Activated T-helper 2 cell treated with anti-CD3 and anti-CD28 coated beads, Interferon-gamma antibody, Interleukin-2, Interleukin-4, amounts not matched to agents 10 μg/mL and 5 μg/mL and 100 μg/mL, durations not matched to agents 14 hours and 24 hours and 36 hours (primary cell): ENCODE measurements at regions not wholly inside any gene's neighbourhood (a gene's known extent, or its start where the extent isn't known, plus 50 kb on each side); places are given as distances from the start of the nearest gene placed in this dataset.
"Not testable (repeated sequence)": the region's sequence is repeated elsewhere in the genome, so short reads cannot be mapped to it uniquely, and the experiment has no call there.

Experiments used
- DNase-seq: peaks from one replicate; pipeline ENCODE4 v3.0.0; 2021; ENCODE audit warnings: low spot score
- H3K27ac Mint-ChIP-seq: one replicate; pipeline ENCODE4 v1.8.0; 2021; ENCODE audit warnings: mixed read lengths
- H3K27me3 Mint-ChIP-seq: one replicate; pipeline ENCODE4 v1.8.0; 2021; ENCODE audit warnings: low read depth, mixed read lengths
- H3K36me3 Mint-ChIP-seq: one replicate; pipeline ENCODE4 v1.8.0; 2021; ENCODE audit warnings: low read depth, mixed read lengths
- H3K4me1 Mint-ChIP-seq: one replicate; pipeline ENCODE4 v1.8.0; 2021; ENCODE audit warnings: low read depth, mixed read lengths
- H3K4me3 Mint-ChIP-seq: one replicate; pipeline ENCODE4 v1.8.0; 2021; ENCODE audit warnings: low read depth, mild to moderate bottlenecking, moderate library complexity, mixed read lengths
- H3K9me3 Mint-ChIP-seq: one replicate; pipeline ENCODE4 v1.8.0; 2021; ENCODE audit warnings: mixed read lengths
- intact Hi-C: fragments of 100-400 bp; cut with micrococcal nuclease; formaldehyde crosslinking; loops from one replicate; pipeline ENCODE4 v1.15.1; 2023

DNA sequence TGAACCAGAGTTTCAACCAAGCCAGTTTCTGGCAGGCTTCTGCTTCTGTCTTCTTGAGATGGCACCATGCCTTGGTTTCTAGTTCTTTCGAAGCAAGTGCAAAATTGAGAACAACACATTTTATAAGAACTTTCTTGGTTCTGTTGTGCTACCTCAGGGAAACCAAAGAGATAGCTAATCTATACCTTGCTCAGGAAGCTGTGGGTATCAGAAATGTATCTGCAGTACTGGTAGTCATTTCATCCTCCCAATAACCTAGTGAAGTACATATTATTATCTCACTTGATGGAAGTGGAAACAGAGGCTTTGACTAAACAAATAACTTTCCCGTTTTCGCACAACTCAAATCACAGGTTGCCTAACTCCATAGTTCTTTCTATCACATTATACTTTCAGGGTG is 246.6 kb downstream of the ENC1 start:
- peaks cover 11% of the 10 kb centered on the region for H3K4me1 Mint-ChIP-seq
- H3K4me3 Mint-ChIP-seq = no peak overlapping the region
- H3K36me3 Mint-ChIP-seq = no peaks in the 10 kb centered on the region
- H3K27ac Mint-ChIP-seq = no peak overlapping the region
- peaks cover 8% of the 10 kb centered on the region for H3K27me3 Mint-ChIP-seq
- intact Hi-C loops = loop anchor here (5.0 to 10.0 kb wide), 2 partner anchors 183 to 251 kb away; partner anchors contain the start of gene ENC1
- DNase-seq = no peak
- H3K9me3 Mint-ChIP-seq = no peaks in the 10 kb centered on the region

DNA sequence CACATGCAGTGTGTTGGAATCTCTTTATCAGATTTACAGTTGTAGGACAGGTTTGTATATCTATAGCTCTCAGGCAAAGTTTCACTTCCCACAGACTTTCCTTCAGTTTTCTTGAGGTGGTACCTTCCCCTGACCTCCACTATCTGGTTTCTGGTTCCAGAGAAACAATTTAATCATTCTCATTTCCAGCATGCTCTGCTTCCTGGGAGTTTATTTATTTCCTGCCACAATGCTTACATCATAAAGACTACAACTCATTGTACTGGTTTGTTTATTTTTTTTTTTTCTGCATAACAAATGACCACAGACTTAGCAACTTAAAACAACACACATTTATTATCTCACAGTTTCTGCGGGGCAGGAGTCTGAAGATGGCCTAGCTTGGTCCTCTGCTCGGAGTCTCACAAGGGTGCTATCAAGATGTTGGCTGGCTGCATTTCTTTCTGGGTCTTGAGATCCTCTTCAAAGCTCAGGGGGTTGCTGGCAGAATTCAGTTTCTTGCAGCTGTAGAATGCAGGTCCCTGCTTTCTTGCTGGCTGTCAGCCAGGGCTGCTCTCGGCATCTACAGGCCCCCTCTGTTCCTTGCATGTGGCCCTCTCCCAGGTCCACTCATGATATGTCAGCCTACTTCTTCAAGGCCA is 247.7 kb downstream of the ENC1 start:
- Mint-ChIP-seq H3K27me3 (peaks cover 8% of the 10 kb centered on the region), H3K27ac (no peak overlapping the region), H3K4me3 (no peak overlapping the region), H3K9me3 (no peaks in the 10 kb centered on the region), H3K36me3 (no peaks in the 10 kb centered on the region), H3K4me1 (peaks cover 11% of the 10 kb centered on the region)
- intact Hi-C loops = loop anchor here (5.0 to 10.0 kb wide), 2 partner anchors 184 to 252 kb away; partner anchors contain the start of gene ENC1
- no peak for DNase-seq

DNA sequence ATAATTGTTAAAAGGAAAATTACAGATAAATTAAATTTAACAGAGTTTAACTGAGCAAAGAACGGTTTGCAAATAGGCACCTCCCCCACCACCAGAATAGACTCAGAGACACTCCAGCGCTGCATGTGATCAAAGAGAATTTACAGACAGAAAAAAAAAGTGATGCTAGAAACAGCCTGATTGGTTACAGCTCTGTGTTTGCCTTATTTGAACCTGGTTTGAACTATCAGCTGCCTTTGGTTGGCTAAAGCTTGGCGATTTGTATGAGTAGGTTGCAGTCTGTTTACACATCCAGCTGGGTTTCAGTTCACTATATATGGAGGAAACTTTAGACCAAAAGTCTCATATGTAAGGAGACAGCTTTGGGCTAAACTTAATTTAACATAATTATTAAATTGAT is 249.1 kb downstream of the ENC1 start:
- H3K36me3 Mint-ChIP-seq = no peaks in the 10 kb centered on the region
- no peak overlapping the region for H3K4me3 Mint-ChIP-seq
- H3K27me3 Mint-ChIP-seq = peaks cover 5% of the 10 kb centered on the region
- no peak for DNase-seq
- peaks cover 11% of the 10 kb centered on the region for H3K4me1 Mint-ChIP-seq
- intact Hi-C loops = loop anchor here (5.0 to 10.0 kb wide), 2 partner anchors 186 to 253 kb away; partner anchors contain the start of gene ENC1
- H3K27ac Mint-ChIP-seq = no peak overlapping the region
- H3K9me3 Mint-ChIP-seq = no peaks in the 10 kb centered on the region

DNA sequence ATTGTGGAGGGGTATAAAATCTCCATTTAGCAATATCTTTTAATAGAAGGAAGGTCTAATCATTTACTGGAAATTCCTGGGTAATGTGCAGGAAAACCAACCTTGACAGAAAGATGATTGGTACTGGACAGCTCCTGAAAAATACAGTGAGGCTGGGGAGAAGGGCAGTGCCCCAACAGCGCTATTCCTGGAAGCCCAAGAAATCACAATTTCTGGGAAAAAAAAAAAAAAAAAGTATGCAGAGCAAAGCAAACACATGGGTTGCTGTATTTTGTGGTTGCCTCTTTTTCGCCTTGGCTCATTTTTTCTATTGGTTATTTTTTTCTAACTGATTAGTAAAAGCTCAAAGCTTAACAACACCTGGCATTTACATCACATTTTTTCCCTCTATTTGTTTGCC is 249.7 kb downstream of the ENC1 start:
- no peak overlapping the region for H3K27ac Mint-ChIP-seq
- H3K4me3 Mint-ChIP-seq = no peak overlapping the region
- no peak for DNase-seq
- H3K27me3 Mint-ChIP-seq = peaks cover 2% of the 10 kb centered on the region
- intact Hi-C loops = loop anchor here (5.0 to 10.0 kb wide), 2 partner anchors 186 to 254 kb away; partner anchors contain the start of gene ENC1
- H3K4me1 Mint-ChIP-seq = peaks cover 11% of the 10 kb centered on the region
- H3K9me3 Mint-ChIP-seq = no peaks in the 10 kb centered on the region
- no peaks in the 10 kb centered on the region for H3K36me3 Mint-ChIP-seq

DNA sequence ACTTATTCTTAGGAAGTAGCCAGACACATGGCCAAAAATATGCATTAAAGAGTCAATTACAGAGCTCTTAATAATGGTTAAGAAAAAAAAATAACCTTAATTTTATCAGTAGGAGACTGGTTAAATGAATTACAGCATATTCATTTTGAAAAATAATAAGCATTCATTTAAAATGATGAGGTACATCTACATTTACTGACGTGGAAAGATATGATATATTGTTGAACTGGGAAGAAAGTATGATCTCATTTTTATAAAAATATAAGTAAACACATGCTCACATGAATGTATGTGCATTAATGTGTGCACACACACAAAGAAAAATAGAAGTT is 250.3 kb downstream of the ENC1 start:
- Mint-ChIP-seq H3K9me3 (no peaks in the 10 kb centered on the region), H3K4me1 (peaks cover 11% of the 10 kb centered on the region), H3K4me3 (no peak overlapping the region), H3K27me3 (peaks cover 7% of the 10 kb centered on the region), H3K27ac (no peak overlapping the region), H3K36me3 (no peaks in the 10 kb centered on the region)
- DNase-seq = no peak
- intact Hi-C loops = loop anchor here (5.0 to 10.0 kb wide), 2 partner anchors 187 to 255 kb away; partner anchors contain the start of gene ENC1

DNA sequence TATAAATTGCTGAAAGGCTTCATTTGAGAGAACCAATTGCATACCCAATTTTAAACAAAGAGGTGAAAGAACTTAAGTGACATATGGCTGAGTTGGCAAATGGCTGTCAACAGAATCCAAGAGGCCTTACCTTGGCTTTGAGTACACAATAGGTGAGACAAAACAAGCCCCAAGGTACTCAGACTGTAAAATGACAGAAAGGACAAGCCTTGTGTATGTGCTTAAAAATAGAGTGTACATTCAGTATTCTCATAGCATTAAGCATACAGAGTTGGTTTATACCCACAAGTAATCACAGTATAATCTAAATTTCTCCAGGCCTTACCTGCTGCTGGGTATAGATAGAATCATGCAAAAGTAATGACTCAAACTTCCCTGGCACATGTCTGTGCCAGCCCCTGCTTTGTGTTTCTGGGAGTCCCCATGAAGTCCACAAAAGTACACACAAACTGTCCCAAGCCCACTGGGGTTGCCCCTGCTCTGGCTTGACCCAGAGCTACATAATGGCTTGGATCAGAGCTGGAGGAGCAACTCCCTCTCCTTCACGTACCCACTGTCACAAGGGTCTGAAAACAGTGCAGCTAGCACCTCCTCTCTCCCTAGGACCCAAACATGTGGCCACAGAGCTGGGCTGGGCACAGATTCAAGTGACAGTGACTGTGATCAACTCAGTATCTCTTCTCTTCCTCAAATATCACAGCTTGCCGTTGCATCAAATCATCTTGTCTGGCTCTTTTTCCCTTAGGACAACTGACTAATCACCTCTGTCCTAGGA is 250.8 kb downstream of the ENC1 start:
- intact Hi-C loops = loop anchor here (5.0 to 10.0 kb wide), 2 partner anchors 188 to 255 kb away; partner anchors contain the start of gene ENC1
- no peak overlapping the region for H3K4me3 Mint-ChIP-seq
- H3K36me3 Mint-ChIP-seq = no peaks in the 10 kb centered on the region
- peaks cover 11% of the 10 kb centered on the region for H3K4me1 Mint-ChIP-seq
- H3K27ac Mint-ChIP-seq = no peak overlapping the region
- no peak for DNase-seq
- peaks cover 11% of the 10 kb centered on the region for H3K27me3 Mint-ChIP-seq
- H3K9me3 Mint-ChIP-seq = no peaks in the 10 kb centered on the region

DNA sequence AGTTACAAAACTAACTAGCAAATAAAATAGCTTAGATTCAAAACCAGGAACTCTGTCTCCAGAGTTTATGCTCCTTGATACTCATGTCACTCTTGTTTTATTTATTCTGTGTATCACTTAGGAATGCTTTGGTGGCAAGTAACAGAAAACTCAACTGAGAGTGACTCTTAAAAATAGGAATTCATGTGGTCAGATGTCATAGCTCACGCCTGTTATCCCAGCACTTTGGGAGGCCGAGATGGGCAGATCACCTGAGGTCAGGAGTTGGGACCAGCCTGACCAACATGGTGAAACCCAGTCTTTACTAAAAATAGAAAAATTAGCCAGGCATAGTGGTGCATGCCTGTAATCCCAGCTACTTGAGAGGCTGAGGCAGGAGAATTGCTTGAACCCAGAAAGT is 252.1 kb downstream of the ENC1 start:
- DNase-seq, intact Hi-C loops: not testable (repeated sequence)

DNA sequence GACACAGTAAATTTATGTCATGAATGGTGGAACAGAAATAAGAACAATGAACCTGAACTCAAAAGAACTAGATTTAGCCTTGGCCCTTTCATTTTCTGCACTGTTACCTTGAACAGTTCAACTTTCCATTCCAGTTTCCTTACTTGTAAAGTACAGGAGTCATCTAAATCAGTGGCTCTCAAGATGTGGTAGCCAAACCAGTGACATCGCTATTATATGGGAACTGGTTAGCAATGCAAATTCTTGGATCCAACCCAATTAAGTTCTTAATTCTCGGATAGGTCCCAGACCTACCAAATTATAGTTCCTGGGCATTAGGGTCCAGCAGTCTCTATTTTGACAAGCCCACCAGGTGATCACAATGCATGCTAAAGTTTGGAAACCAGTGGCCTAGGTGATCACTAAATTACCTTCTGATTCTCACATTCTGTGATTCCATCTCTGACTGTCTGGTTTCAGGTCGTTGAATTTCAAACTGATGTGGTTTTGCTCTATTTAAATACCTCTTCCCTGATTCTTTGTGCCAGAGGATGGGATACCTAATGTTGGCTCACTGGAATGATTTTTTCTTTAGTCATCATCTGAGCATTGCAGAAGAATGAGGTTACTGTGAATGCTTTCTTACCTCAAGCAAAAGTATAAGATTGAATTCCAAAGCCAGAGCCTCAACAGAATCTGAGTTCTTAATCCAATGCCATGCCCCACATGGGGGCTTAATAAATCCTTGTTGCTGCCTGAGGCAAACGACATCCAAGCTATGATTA is 253.8 kb downstream of the ENC1 start:
- Mint-ChIP-seq H3K27me3 (peaks cover 20% of the 10 kb centered on the region), H3K9me3 (no peaks in the 10 kb centered on the region), H3K27ac (no peak overlapping the region), H3K4me3 (no peak overlapping the region), H3K36me3 (no peaks in the 10 kb centered on the region), H3K4me1 (no peaks in the 10 kb centered on the region)
- DNase-seq = no peak
- intact Hi-C loops = no loop called here

More for the DNA sequence above, 252.1 kb downstream of the ENC1 start:
- not testable (repeated sequence) for H3K36me3 Mint-ChIP-seq, H3K4me3 Mint-ChIP-seq, H3K9me3 Mint-ChIP-seq, H3K4me1 Mint-ChIP-seq, H3K27ac Mint-ChIP-seq
- peaks cover 17% of the 10 kb centered on the region for H3K27me3 Mint-ChIP-seq

DNA sequence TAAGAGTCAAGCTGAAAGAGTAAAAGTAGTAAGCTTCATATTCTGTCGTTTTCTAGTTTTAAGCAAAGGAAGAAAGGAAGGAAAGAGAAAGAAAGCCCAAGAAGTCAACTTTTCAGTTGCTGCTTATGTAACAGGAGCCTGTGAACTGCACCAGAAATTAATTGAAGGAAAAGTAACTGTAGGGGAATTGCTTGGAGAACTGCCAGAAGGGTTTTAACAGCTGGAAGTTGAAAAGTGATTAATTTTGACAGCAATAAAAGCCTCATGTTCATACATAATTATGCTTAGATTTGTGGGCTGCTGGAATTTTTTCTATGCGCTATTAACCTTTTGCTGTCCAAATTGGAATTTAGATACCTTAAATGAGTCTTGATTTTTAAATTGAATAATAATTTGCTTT is 255.7 kb downstream of the ENC1 start:
- Mint-ChIP-seq H3K36me3 (no peaks in the 10 kb centered on the region), H3K4me3 (no peak overlapping the region), H3K27ac (no peak overlapping the region), H3K27me3 (peaks cover 20% of the 10 kb centered on the region), H3K9me3 (no peaks in the 10 kb centered on the region), H3K4me1 (no peaks in the 10 kb centered on the region)
- no peak for DNase-seq
- intact Hi-C loops = no loop called here

DNA sequence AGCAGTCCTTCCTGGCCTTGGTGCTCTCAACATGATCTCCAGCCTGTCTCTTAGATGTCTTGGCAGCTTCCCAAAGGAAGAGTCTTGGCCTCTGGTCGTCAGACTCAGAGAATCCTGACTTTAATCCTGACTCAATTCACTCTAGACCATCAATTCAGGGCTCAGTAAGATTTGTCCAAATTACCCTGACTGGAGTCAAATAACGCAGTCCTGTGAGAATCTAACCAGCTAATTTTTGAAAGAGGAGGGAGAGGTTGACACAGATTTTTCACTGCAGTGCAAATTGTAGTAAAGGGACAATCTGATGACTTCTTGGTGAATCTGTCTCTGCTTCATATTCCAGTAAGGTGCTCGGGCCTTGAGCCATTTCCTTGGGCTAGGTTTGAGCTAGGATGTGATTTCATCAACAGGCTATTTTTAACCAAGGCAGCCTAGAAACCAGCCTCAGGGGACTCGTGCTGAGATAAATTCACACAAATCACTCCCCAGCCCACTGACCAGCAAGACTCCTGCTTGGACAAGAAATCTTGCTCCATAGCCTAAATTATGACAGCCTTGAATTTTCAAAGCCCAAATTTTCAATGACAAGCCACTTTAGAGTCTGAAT is 257.4 kb downstream of the ENC1 start:
- Mint-ChIP-seq H3K27me3 (peaks cover 21% of the 10 kb centered on the region), H3K27ac (no peak overlapping the region), H3K4me1 (no peaks in the 10 kb centered on the region), H3K36me3 (no peaks in the 10 kb centered on the region), H3K4me3 (no peak overlapping the region), H3K9me3 (no peaks in the 10 kb centered on the region)
- DNase-seq = no peak
- intact Hi-C loops = no loop called here

DNA sequence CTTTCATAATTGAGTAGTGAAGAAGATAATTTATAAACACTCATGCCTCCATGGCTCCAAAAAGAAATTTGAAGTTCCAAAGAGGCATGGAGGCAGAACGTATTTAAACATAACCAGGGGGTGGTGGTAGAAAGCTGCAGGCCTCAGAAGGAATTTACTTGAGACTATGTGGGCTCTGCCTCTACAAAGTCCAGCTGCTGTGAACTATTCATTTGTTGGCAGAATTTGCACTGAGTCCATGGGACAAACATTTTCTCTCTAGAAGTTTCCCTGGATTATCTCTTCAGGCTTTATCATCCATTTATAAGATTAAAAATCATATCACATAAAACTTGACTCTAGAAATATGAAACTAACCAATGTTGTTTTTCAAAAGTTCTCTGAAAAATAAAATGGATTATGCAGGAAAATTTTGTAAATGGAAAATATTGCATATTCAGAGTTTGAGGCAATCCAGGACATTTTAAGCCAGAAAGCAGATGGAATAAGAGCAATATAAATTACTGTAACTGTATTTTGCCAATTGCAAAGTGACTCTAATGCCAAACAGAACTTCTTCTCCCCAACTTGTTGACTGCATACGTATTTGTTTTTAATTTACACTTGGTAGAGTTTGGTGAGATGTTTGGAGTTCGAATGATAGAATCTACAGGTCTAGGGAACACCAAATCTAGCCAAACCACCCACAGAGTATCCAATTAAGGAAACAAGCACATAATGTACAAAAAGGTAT is 258.2 kb downstream of the ENC1 start:
- H3K9me3 Mint-ChIP-seq = no peaks in the 10 kb centered on the region
- no peak overlapping the region for H3K4me3 Mint-ChIP-seq
- no peak for DNase-seq
- H3K36me3 Mint-ChIP-seq = no peaks in the 10 kb centered on the region
- no peak overlapping the region for H3K27ac Mint-ChIP-seq
- peaks cover 23% of the 10 kb centered on the region for H3K27me3 Mint-ChIP-seq
- no peaks in the 10 kb centered on the region for H3K4me1 Mint-ChIP-seq
- intact Hi-C loops = no loop called here

DNA sequence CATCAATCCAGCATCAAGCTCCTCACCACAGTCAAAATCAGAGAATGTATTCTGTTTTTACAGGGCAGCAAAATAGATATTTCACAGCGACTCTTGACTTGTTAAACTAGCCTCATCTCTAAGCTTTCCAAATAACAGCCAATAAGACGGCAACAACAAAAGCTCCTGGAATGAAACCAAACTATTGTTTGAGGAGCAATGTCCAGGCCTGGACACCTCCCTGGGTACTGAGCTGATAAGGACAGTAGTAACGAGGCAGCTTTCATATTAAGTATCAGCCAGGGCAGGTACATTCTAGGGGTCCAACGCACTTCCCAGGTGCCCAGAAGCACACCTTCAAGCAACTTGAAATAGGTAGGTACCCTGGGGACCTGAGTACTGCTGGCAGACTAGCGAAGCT is 260.3 kb downstream of the ENC1 start:
- H3K27me3 Mint-ChIP-seq = peaks cover 24% of the 10 kb centered on the region
- no peaks in the 10 kb centered on the region for H3K4me1 Mint-ChIP-seq
- H3K27ac Mint-ChIP-seq = no peak overlapping the region
- DNase-seq = no peak
- H3K36me3 Mint-ChIP-seq = no peaks in the 10 kb centered on the region
- H3K4me3 Mint-ChIP-seq = no peak overlapping the region
- H3K9me3 Mint-ChIP-seq = no peaks in the 10 kb centered on the region
- intact Hi-C loops = no loop called here
